Caki2 (cell line): ENCODE measurements at regions not wholly inside any gene's neighbourhood (a gene's known extent, or its start where the extent isn't known, plus 50 kb on each side); places are given as distances from the start of the nearest gene placed in this dataset.
"Not testable (repeated sequence)": the region's sequence is repeated elsewhere in the genome, so short reads cannot be mapped to it uniquely, and the experiment has no call there.

ENCODE experiments used
- DNase-seq: peaks from one replicate; pipeline ENCODE4 v3.0.0-alpha.2; 2015; ENCODE audit warnings: low read depth
- in situ Hi-C: cut with HindIII; loops from 2 replicates; pipeline ENCODE4 v1.10.0; 2016; ENCODE audit warnings: low sequenced_read_pairs, low pct_unique_long_range_greater_than_20kb, mixed read lengths

- in situ Hi-C loops, result no loop called here
These were observed 136.7 kb upstream of the ATP2B1 start for GRCh38 chr12:89845366-89845765.

GRCh38 chr12:89844539-89844938, 135.9 kb upstream of the ATP2B1 start:
- in situ Hi-C loops, result no loop called here
- no peak for DNase-seq

More at GRCh38 chr12:89845366-89845765, 136.7 kb upstream of the ATP2B1 start:
- DNase-seq, result no peak

- no peak for DNase-seq
- in situ Hi-C loops, result no loop called here
These were observed 131.7 kb upstream of the ATP2B1 start for GRCh38 chr12:89840162-89840922.

- in situ Hi-C loops, result no loop called here
- no peak for DNase-seq
These were observed 130.8 kb upstream of the ATP2B1 start for GRCh38 chr12:89839444-89839843.

- no peak for DNase-seq
- in situ Hi-C loops, result no loop called here
These were observed 130.2 kb upstream of the ATP2B1 start for GRCh38 chr12:89838833-89839232.

- in situ Hi-C loops, result no loop called here
- DNase-seq, result no peak
These were observed 127.4 kb upstream of the ATP2B1 start for GRCh38 chr12:89836026-89836425.

GRCh38 chr12:89834676-89835075, 126.0 kb upstream of the ATP2B1 start:
- in situ Hi-C loops, result no loop called here
- no peak for DNase-seq

GRCh38 chr12:89833337-89834252, 125.0 kb upstream of the ATP2B1 start:
- in situ Hi-C loops, result no loop called here
- no peak for DNase-seq

- no peak for DNase-seq
- in situ Hi-C loops, result no loop called here
These were observed 123.7 kb upstream of the ATP2B1 start for GRCh38 chr12:89832336-89832735.

GRCh38 chr12:89831310-89832095, 122.9 kb upstream of the ATP2B1 start:
- in situ Hi-C loops, result no loop called here
- DNase-seq, result no peak

GRCh38 chr12:89829434-89829975, 120.9 kb upstream of the ATP2B1 start:
- no peak for DNase-seq
- in situ Hi-C loops, result no loop called here

GRCh38 chr12:89828575-89828974, 119.9 kb upstream of the ATP2B1 start:
- in situ Hi-C loops, result no loop called here
- DNase-seq, result no peak

GRCh38 chr12:89827592-89827991, 119.0 kb upstream of the ATP2B1 start:
- DNase-seq, result no peak
- in situ Hi-C loops, result no loop called here

GRCh38 chr12:89826468-89826867, 117.8 kb upstream of the ATP2B1 start:
- no peak for DNase-seq
- in situ Hi-C loops, result no loop called here

GRCh38 chr12:89825591-89826449, 117.2 kb upstream of the ATP2B1 start:
- in situ Hi-C loops, result no loop called here
- no peak for DNase-seq

GRCh38 chr12:89824822-89825221, 116.2 kb upstream of the ATP2B1 start:
- in situ Hi-C loops, result no loop called here
- no peak for DNase-seq

- DNase-seq, in situ Hi-C loops: not testable (repeated sequence)
These were observed 114.4 kb upstream of the ATP2B1 start for GRCh38 chr12:89822992-89823391.

- DNase-seq, result no peak
These were observed 113.3 kb upstream of the ATP2B1 start for GRCh38 chr12:89821896-89822295.

More at GRCh38 chr12:89821896-89822295, 113.3 kb upstream of the ATP2B1 start:
- in situ Hi-C loops, result no loop called here
